A673 (cell line): ENCODE measurements at regions not wholly inside any gene's neighbourhood (a gene's known extent, or its start where the extent isn't known, plus 50 kb on each side); places are given as distances from the start of the nearest gene placed in this dataset.

Experiments
- EZH2 ChIP-seq: fragments of 200-600 bp; sonication (generic); IDR thresholded peaks from 2 replicates; pipeline ENCODE4 v1.6.1; 2017; ENCODE audit warnings: borderline replicate concordance, low read depth, mild to moderate bottlenecking, mixed read lengths, antibody characterized with exemption, low read length; ENCODE audit not compliant: poor library complexity, severe bottlenecking
- TF ChIP-seq, protein P1 (sequence below): fragments of 300-800, 200-600 bp; sonication (generic); conservative IDR thresholded peaks from 2 replicates; pipeline ENCODE4 v1.5.1; 2017; ENCODE audit warnings: low read depth, mild to moderate bottlenecking, antibody characterized with exemption, low read length, moderate library complexity, mixed read lengths

DNA sequence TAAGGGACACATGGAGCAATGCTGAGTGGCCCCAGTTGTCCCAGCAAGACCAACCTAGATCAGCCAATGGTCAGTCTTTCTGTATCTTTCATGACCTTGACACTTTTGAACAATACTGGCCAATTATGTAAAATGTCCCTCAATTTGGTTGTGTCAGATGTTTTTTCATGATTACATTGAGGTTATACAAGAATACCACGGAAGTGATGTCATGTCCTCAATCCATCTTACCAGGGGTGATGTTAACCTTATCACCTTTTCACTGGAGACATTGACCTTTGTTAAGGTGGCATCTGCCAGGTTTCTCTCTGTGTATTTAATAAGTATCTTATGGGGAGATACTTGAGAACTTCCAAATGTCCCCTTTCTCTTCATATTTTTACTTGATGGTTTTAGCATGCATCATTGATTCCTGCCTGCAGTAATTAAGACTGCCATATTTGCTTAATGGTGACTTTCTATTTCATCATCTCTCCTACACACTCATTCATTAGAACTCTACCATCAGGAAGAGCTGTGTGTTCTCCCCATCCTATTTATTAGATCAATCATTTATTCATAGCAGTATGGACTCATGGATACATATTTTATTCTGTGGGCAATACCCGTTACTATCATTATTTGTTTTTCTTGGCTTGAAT, 64.7 kb upstream of the RFLNA start:
- TF ChIP-seq, protein P1, sequence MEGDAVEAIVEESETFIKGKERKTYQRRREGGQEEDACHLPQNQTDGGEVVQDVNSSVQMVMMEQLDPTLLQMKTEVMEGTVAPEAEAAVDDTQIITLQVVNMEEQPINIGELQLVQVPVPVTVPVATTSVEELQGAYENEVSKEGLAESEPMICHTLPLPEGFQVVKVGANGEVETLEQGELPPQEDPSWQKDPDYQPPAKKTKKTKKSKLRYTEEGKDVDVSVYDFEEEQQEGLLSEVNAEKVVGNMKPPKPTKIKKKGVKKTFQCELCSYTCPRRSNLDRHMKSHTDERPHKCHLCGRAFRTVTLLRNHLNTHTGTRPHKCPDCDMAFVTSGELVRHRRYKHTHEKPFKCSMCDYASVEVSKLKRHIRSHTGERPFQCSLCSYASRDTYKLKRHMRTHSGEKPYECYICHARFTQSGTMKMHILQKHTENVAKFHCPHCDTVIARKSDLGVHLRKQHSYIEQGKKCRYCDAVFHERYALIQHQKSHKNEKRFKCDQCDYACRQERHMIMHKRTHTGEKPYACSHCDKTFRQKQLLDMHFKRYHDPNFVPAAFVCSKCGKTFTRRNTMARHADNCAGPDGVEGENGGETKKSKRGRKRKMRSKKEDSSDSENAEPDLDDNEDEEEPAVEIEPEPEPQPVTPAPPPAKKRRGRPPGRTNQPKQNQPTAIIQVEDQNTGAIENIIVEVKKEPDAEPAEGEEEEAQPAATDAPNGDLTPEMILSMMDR = no peak
- no peak for TF ChIP-seq EZH2
